HepG2 (cell line): ENCODE measurements at regions not wholly inside any gene's neighbourhood (a gene's known extent, or its start where the extent isn't known, plus 50 kb on each side); places are given as distances from the start of the nearest gene placed in this dataset.

Experiments
- ATAC-seq: fragments of 200-7000 bp; cut with Tn5 transposase; 3 replicates; pipeline ENCODE4 v1.9.1; 2020; ENCODE audit warnings: mild to moderate bottlenecking, moderate library complexity
- BruUV-seq: library from RNA; stranded (reverse); fragments of 400-500 nt; replicated peaks from 2 replicates; lab custom pipeline; 2021; lab: Mats Ljungman, UMichigan
- CTCF ChIA-PET: fragments of 300-600 bp; formaldehyde crosslinking; extraction: SDS; loops from one replicate; lab custom pipeline; 2021; ENCODE audit warnings: low total read pairs, inconsistent platforms, low intra/inter-chr PET ratio; lab: Yijun Ruan, JAX
- POLR2A ChIA-PET: fragments of 350-600 bp; sonication (Branson Sonifier 250); formaldehyde crosslinking; loops from one replicate; lab custom pipeline; 2020; ENCODE audit warnings: antibody characterized with exemption, inconsistent platforms; lab: Yijun Ruan, JAX
- DNase-seq: peaks from one replicate; pipeline ENCODE4 v3.0.0-alpha.2; 2015; ENCODE audit warnings: low spot score
- FAIRE-seq: peaks from 3 replicates; lab custom pipeline; 2011; peaks lifted over from hg19 to GRCh38; lab: Jason Lieb, UNC
- H2AFZ ChIP-seq: one replicate; pipeline ENCODE4 v1.6.1; 2011; ENCODE audit warnings: low read length, inconsistent platforms
- H3K27ac ChIP-seq: fragments of 300-600 bp; 3 replicates; pipeline ENCODE4 v1.8.0; 2011; ENCODE audit warnings: mixed run types, mild to moderate bottlenecking, mixed read lengths, low read length, inconsistent platforms; ENCODE audit not compliant: insufficient read depth; ENCODE audit errors: extremely low read length
- H3K27me3 ChIP-seq, 2 experiments: fragments of 200-600 bp in 1 of 2; 2 replicates in 1 of 2; 3 replicates in 1 of 2; pipeline versions ENCODE4 v1.6.0 to v1.8.0; 2011; ENCODE audit warnings: low read length in 2 of 2, mild to moderate bottlenecking in 2 of 2, moderate library complexity in 2 of 2, inconsistent platforms in 1 of 2; ENCODE audit not compliant: insufficient read depth in 2 of 2, control insufficient read depth in 1 of 2
- H3K36me3 ChIP-seq, 2 experiments: fragments of 200-600 bp in 1 of 2; replicated peaks in 1 of 2; 2 replicates in 1 of 2; 3 replicates in 1 of 2; pipeline versions ENCODE4 v1.5.1 to v1.8.0; 2011; ENCODE audit warnings: low read length in 2 of 2, inconsistent platforms in 1 of 2; ENCODE audit not compliant: insufficient read depth in 2 of 2, control insufficient read depth in 1 of 2
- H3K4me1 ChIP-seq: 2 replicates; pipeline ENCODE4 v1.5.1; 2012; ENCODE audit warnings: low read length, inconsistent platforms; ENCODE audit not compliant: insufficient read depth
- H3K4me2 ChIP-seq: 2 replicates; pipeline ENCODE4 v1.6.0; 2011; ENCODE audit warnings: low read depth, low read length, inconsistent platforms
- H3K4me3 ChIP-seq, 3 experiments: fragments of 200-600 bp in 1 of 3; sonication (generic), shearing (Covaris generic) in 1 of 3; replicated peaks in 1 of 3; 2 replicates each; pipeline ENCODE4 v1.5.1; 2011 to 2016; ENCODE audit warnings: low read length in 3 of 3, inconsistent platforms in 2 of 3, low read depth in 2 of 3, mild to moderate bottlenecking in 2 of 3, control low read depth in 1 of 3, mixed read lengths in 1 of 3; ENCODE audit not compliant: insufficient read depth in 1 of 3
- H3K79me2 ChIP-seq: one replicate; pipeline ENCODE4 v1.6.1; 2011; ENCODE audit warnings: low read length, inconsistent platforms; ENCODE audit not compliant: insufficient read depth
- H3K9ac ChIP-seq: 2 replicates; pipeline ENCODE4 v1.6.0; 2011; ENCODE audit warnings: mild to moderate bottlenecking, low read depth, low read length, inconsistent platforms; ENCODE audit not compliant: insufficient read depth
- H3K9me3 ChIP-seq: 2 replicates; pipeline ENCODE4 v1.5.1; 2012; ENCODE audit warnings: mild to moderate bottlenecking, low read length
- H4K20me1 ChIP-seq: 2 replicates; pipeline ENCODE4 v1.6.0; 2011; ENCODE audit warnings: inconsistent platforms, mild to moderate bottlenecking, low read length, moderate library complexity; ENCODE audit not compliant: insufficient read depth
- ASH2L ChIP-seq: fragments of 300-600, 200-600 bp; sonication (generic); IDR thresholded peaks from 2 replicates; pipeline ENCODE4 v1.7.0; 2017; ENCODE audit warnings: low read depth, mild to moderate bottlenecking, moderate library complexity, mixed read lengths, low read length; ENCODE audit not compliant: insufficient read length
- CEBPB ChIP-seq: IDR thresholded peaks from 2 replicates; pipeline ENCODE4 v1.6.1; 2011; ENCODE audit warnings: low read depth, low read length, improper control_type of control experiment, borderline replicate concordance
- HCFC1 ChIP-seq: fragments of 150-350 bp; IDR thresholded peaks from 2 replicates; pipeline ENCODE4 v1.6.1; 2014; ENCODE audit warnings: low read depth, low read length
- KAT8 ChIP-seq: IDR thresholded peaks from 2 replicates; pipeline ENCODE4 v1.6.1; 2016; ENCODE audit warnings: missing genetic modification reagents, missing compliant biosample characterization
- NONO ChIP-seq, 2 experiments: fragments of 450-650 bp in 1 of 2; sonication (generic) in 1 of 2; formaldehyde crosslinking in 1 of 2; IDR thresholded peaks in 1 of 2; conservative IDR thresholded peaks in 1 of 2; 2 replicates each; pipeline versions ENCODE4 v1.6.1 to v1.8.0; 2017 to 2022; ENCODE audit warnings: mild to moderate bottlenecking in 1 of 2, missing genetic modification reagents in 1 of 2, moderate library complexity in 1 of 2
- PPARG ChIP-seq: conservative IDR thresholded peaks from 2 replicates; pipeline ENCODE4 v1.6.1; 2016; ENCODE audit warnings: missing biosample characterization, missing genetic modification reagents
- RERE ChIP-seq: IDR thresholded peaks from 2 replicates; pipeline ENCODE4 v1.6.1; 2016; ENCODE audit warnings: low read depth, missing genetic modification reagents, missing compliant biosample characterization
- STAG1 ChIP-seq: sonication (generic); formaldehyde crosslinking; IDR thresholded peaks from 2 replicates; pipeline ENCODE4 v1.4.0; 2020; ENCODE audit warnings: missing genetic modification reagents
- ZFP82 ChIP-seq: sonication (generic); formaldehyde crosslinking; IDR thresholded peaks from 2 replicates; pipeline ENCODE4 v1.5.1; 2020; ENCODE audit warnings: mild to moderate bottlenecking, missing genetic modification reagents, borderline replicate concordance
- ZNF704 ChIP-seq: sonication (generic); formaldehyde crosslinking; IDR thresholded peaks from 2 replicates; pipeline ENCODE4 v1.8.1; 2023; ENCODE audit warnings: mild to moderate bottlenecking, inconsistent platforms, moderate library complexity, missing genetic modification reagents, borderline replicate concordance
- ZNF772 ChIP-seq: sonication (generic); formaldehyde crosslinking; IDR thresholded peaks from 2 replicates; pipeline ENCODE4 v1.5.0; 2020; ENCODE audit warnings: mild to moderate bottlenecking, missing genetic modification reagents
- WGBS: methylation state at CpG from one replicate; pipeline ENCODE4 v1.1.6; 2017; ENCODE audit warnings: low lambda C conversion rate; 5-methylcytosine and 5-hydroxymethylcytosine counted together
- in situ Hi-C: cut with HindIII; loops from 2 replicates; pipeline ENCODE4 v1.10.0; 2017; ENCODE audit warnings: low pct_unique_long_range_greater_than_20kb; ENCODE audit not compliant: extremely low pct_ligation_motif_present
- intact Hi-C: fragments of 100-400 bp; cut with micrococcal nuclease; formaldehyde crosslinking; loops from one replicate; pipeline ENCODE4 v1.10.0; 2022; ENCODE audit not compliant: unreplicated experiment

DNA sequence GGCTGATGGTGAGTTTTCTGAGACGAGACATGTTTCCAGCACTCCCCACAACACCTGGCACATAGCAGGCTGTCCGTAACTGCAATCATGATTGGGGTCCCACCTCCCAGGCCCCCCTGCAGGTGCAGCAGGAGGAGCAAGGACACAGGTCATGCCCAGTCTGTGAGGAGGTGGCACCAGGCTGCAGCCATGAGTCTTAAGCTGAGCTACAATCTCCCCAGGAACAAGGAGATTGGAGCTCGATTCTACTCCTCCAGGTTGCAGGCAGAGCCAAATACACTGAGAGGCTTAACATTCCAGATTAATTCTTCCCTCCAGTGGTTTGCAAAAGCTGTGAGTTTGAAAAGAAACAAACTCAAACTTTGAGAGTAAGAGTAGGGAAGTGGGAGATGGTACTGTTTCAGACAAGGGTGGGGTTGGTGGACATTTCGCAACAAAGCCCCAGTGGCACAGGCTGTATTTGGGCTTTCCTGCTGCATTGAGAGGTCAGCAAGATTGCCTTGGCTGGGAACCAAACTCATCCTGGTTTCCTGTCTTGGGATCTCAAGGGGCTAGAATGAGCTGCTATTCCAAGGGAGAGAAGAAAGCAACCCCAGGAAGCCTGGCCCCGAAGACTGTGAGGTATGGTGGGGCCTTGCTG is 64.8 kb upstream of the GALNT2 start:
- ChIA-PET POLR2A (no interaction called here), CTCF (no interaction called here)
- intact Hi-C loops (no loop called here), in situ Hi-C loops (no loop called here)
- Histone ChIP-seq H3K79me2 (no peaks in the 10 kb centered on the region), H3K27me3 (peaks cover 5 to 33% of the 10 kb centered on the region in 2 experiments; a peak in 4 of 5 replicates), H4K20me1 (no peaks in the 10 kb centered on the region), H3K36me3 (no peaks in the 10 kb centered on the region), H3K9me3 (no peaks in the 10 kb centered on the region), H3K27ac (no peak overlapping the region), H3K9ac (no peak overlapping the region), H3K4me1 (no peaks in the 10 kb centered on the region), H3K4me2 (no peak overlapping the region), H3K4me3 (no peak overlapping the region), H2AFZ (no peak overlapping the region)
- no TSS peak for BruUV-seq
- TF ChIP-seq ZFP82 (CRISPR knock-in tag): no peak
- TF ChIP-seq CEBPB: peak; percentile 22; the same call in 1 of the 2 replicates
- DNase-seq: no peak
- 33% methylated on average over 3 of the region's 5 CpGs for WGBS
- no peak for ATAC-seq
- FAIRE-seq: no peak

DNA sequence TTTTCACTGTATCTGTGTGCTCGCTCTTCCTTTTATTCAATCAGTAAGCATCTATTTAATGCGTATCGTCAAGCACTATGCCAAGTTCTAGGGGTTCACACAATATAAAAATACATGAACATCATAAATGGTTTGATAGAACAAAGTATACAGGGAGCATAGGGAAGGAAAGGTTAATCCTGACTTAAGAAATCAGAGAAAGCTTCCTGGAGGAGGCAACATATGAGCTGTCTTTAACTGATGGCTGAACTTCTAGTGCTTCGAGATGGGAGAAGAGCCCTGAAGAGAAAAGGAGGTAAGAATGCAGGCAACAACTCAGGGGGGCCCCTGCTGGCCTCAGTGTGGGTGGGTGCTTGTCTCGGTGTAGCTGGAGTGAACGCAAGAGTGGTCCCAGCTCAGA is 63.6 kb upstream of the GALNT2 start:
- H3K36me3 ChIP-seq: no peaks in the 10 kb centered on the region
- no peak overlapping the region for H3K4me2 ChIP-seq
- no peaks in the 10 kb centered on the region for H3K9me3 ChIP-seq
- DNase-seq (no peak), FAIRE-seq (no peak), ATAC-seq (no peak)
- POLR2A ChIA-PET: no interaction called here
- no TSS peak for BruUV-seq
- H4K20me1 ChIP-seq: no peaks in the 10 kb centered on the region
- no peaks in the 10 kb centered on the region for H3K4me1 ChIP-seq
- in situ Hi-C loops: no loop called here
- CTCF ChIA-PET: no interaction called here
- intact Hi-C loops: no loop called here
- H3K9ac ChIP-seq: no peak overlapping the region
- 67% methylated on average over 6 of the region's 6 CpGs for WGBS
- H3K27me3 ChIP-seq: peaks cover 5 to 36% of the 10 kb centered on the region in 2 experiments; a peak in 4 of 5 replicates
- H3K27ac ChIP-seq: no peak overlapping the region
- H3K4me3 ChIP-seq: no peak overlapping the region
- H2AFZ ChIP-seq: no peak overlapping the region
- no peaks in the 10 kb centered on the region for H3K79me2 ChIP-seq
- no peak for TF ChIP-seq ZNF704 (CRISPR knock-in tag)
- TF ChIP-seq RERE (CRISPR knock-in tag): no peak
- no peak for TF ChIP-seq ASH2L
- no peak for TF ChIP-seq KAT8 (CRISPR knock-in tag)
- no peak for TF ChIP-seq PPARG (CRISPR knock-in tag)
- TF ChIP-seq NONO (IDR thresholded peaks at IDR 0.05): no peak
- TF ChIP-seq NONO (CRISPR knock-in tag; conservative IDR thresholded peaks at IDR 0.05): no peak
- no peak for TF ChIP-seq ZNF772
- TF ChIP-seq HCFC1: no peak
- no peak for TF ChIP-seq STAG1
